Mesendoderm (in vitro differentiated cells): ENCODE measurements at regions not wholly inside any gene's neighbourhood (a gene's known extent, or its start where the extent isn't known, plus 50 kb on each side); places are given as distances from the start of the nearest gene placed in this dataset.

ENCODE experiments used
- DNase-seq: peaks from one replicate; pipeline ENCODE4 v3.0.0; 2013
- H2AK5ac ChIP-seq: 2 replicates; pipeline ENCODE4 v1.6.1; 2013; ENCODE audit warnings: low read length, inconsistent platforms
- H2BK120ac ChIP-seq: 2 replicates; pipeline ENCODE4 v1.6.1; 2013; ENCODE audit warnings: low read depth, mild to moderate bottlenecking, low read length, moderate library complexity, mixed read lengths
- H2BK15ac ChIP-seq: replicated peaks from 2 replicates; pipeline ENCODE4 v1.6.1; 2013; ENCODE audit warnings: low read depth, mild to moderate bottlenecking, moderate library complexity
- H2BK5ac ChIP-seq: 2 replicates; pipeline ENCODE4 v1.6.1; 2013; ENCODE audit warnings: low read length, inconsistent platforms
- H3K18ac ChIP-seq: 2 replicates; pipeline ENCODE4 v1.6.1; 2013; ENCODE audit warnings: mild to moderate bottlenecking, low read length, mixed read lengths
- H3K23ac ChIP-seq: one replicate; pipeline ENCODE4 v1.6.1; 2013; ENCODE audit warnings: low read length
- H3K27ac ChIP-seq: 2 replicates; pipeline ENCODE4 v1.5.1; 2013; ENCODE audit warnings: low read depth, mild to moderate bottlenecking, inconsistent platforms, low read length, moderate library complexity
- H3K27me3 ChIP-seq: 2 replicates; pipeline ENCODE4 v1.6.1; 2013; ENCODE audit warnings: low read length, control low read depth, mild to moderate bottlenecking, inconsistent platforms; ENCODE audit not compliant: insufficient read depth, poor library complexity
- H3K36me3 ChIP-seq: 2 replicates; pipeline ENCODE4 v1.6.1; 2013; ENCODE audit warnings: low read length, inconsistent platforms; ENCODE audit not compliant: control insufficient read depth, insufficient read depth
- H3K4ac ChIP-seq: one replicate; pipeline ENCODE4 v1.6.1; 2013; ENCODE audit warnings: low read depth, mild to moderate bottlenecking, low read length, moderate library complexity
- H3K4me1 ChIP-seq: 2 replicates; pipeline ENCODE4 v1.6.1; 2013; ENCODE audit warnings: low read depth, low read length, inconsistent platforms; ENCODE audit not compliant: control insufficient read depth
- H3K4me2 ChIP-seq: 2 replicates; pipeline ENCODE4 v1.6.1; 2013; ENCODE audit warnings: low read length
- H3K4me3 ChIP-seq: 2 replicates; pipeline ENCODE4 v1.5.1; 2013; ENCODE audit warnings: mild to moderate bottlenecking, low read length
- H3K56ac ChIP-seq: one replicate; pipeline ENCODE4 v1.6.1; 2013; ENCODE audit warnings: low read length
- H3K79me1 ChIP-seq: 2 replicates; pipeline ENCODE4 v1.6.1; 2013; ENCODE audit warnings: low read length, inconsistent platforms
- H3K79me2 ChIP-seq: 2 replicates; pipeline ENCODE4 v1.6.1; 2013; ENCODE audit warnings: mild to moderate bottlenecking, low read length; ENCODE audit not compliant: control insufficient read depth, insufficient read depth
- H3K9ac ChIP-seq: 2 replicates; pipeline ENCODE4 v1.6.1; 2013; ENCODE audit warnings: low read length, inconsistent platforms
- H4K5ac ChIP-seq: one replicate; pipeline ENCODE4 v1.6.1; 2013; ENCODE audit warnings: low read length
- H4K8ac ChIP-seq: one replicate; pipeline ENCODE4 v1.6.1; 2013; ENCODE audit warnings: low read depth, mild to moderate bottlenecking, control low read depth, low read length, moderate library complexity
- WGBS: extraction: QIAGEN DNeasy Blood & Tissue Kit; methylation state at CpG from one replicate; pipeline ENCODE4 v1.1.7; 2013; ENCODE audit warnings: low lambda C conversion rate, missing lambda C conversion rate; ENCODE audit not compliant: insufficient coverage; ENCODE audit errors: extremely low coverage; 5-methylcytosine and 5-hydroxymethylcytosine counted together

DNA sequence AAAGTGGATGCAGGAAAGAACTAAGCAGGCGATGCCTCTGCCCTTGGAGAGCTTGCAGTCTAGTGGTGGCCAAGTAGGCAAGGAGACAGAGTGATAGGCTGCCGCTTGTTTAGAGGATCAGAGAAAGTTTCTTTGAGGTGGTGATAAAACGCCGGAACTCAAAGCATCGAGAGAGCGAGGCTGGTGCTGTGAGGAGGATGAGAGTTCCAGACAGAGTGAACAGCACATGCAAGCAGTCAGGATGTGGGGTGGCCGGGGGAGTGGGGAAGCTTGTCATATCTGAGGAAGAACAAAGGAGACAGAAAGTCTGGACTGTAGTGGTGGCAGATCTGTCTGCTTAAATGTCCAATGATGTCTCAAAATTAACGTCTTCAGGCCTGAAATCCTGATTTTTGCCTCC, 319.7 kb downstream of the SNAPC1 start:
- DNase-seq, result no peak
- Histone ChIP-seq H4K8ac (no peak overlapping the region), H2AK5ac (no peak overlapping the region), H3K4me3 (no peak overlapping the region), H4K5ac (no peak overlapping the region), H3K79me2 (no peaks in the 10 kb centered on the region), H3K4me2 (no peak overlapping the region), H3K23ac (no peak overlapping the region), H2BK120ac (no peak overlapping the region), H3K9ac (no peak overlapping the region), H3K56ac (no peak overlapping the region), H3K79me1 (no peaks in the 10 kb centered on the region), H3K27ac (no peak overlapping the region), H3K36me3 (no peaks in the 10 kb centered on the region), H3K27me3 (no peaks in the 10 kb centered on the region), H2BK5ac (no peak overlapping the region), H3K4me1 (no peaks in the 10 kb centered on the region), H3K18ac (no peak overlapping the region), H3K4ac (no peak overlapping the region), H2BK15ac (no peak overlapping the region)
- WGBS, result no CpG with 5 or more reads among the region's 8 CpGs

GRCh38 chr14:62082779-62083178, 320.6 kb downstream of the SNAPC1 start:
- no peak overlapping the region for H2AK5ac ChIP-seq
- H4K8ac ChIP-seq, result no peak overlapping the region
- H2BK120ac ChIP-seq, result no peak overlapping the region
- no peaks in the 10 kb centered on the region for H3K79me1 ChIP-seq
- H3K9ac ChIP-seq, result no peak overlapping the region
- H3K23ac ChIP-seq, result no peak overlapping the region
- H3K36me3 ChIP-seq, result no peaks in the 10 kb centered on the region
- no peak overlapping the region for H3K56ac ChIP-seq
- no peak overlapping the region for H2BK15ac ChIP-seq
- WGBS, result no CpG with 5 or more reads among the region's 6 CpGs
- H2BK5ac ChIP-seq, result no peak overlapping the region
- no peak overlapping the region for H3K27ac ChIP-seq
- DNase-seq, result no peak
- no peak overlapping the region for H3K4ac ChIP-seq
- H3K18ac ChIP-seq, result no peak overlapping the region
- H3K4me3 ChIP-seq, result no peak overlapping the region
- no peaks in the 10 kb centered on the region for H3K27me3 ChIP-seq
- H3K4me1 ChIP-seq, result no peaks in the 10 kb centered on the region
- H3K4me2 ChIP-seq, result no peak overlapping the region
- H4K5ac ChIP-seq, result no peak overlapping the region
- H3K79me2 ChIP-seq, result no peaks in the 10 kb centered on the region

DNA sequence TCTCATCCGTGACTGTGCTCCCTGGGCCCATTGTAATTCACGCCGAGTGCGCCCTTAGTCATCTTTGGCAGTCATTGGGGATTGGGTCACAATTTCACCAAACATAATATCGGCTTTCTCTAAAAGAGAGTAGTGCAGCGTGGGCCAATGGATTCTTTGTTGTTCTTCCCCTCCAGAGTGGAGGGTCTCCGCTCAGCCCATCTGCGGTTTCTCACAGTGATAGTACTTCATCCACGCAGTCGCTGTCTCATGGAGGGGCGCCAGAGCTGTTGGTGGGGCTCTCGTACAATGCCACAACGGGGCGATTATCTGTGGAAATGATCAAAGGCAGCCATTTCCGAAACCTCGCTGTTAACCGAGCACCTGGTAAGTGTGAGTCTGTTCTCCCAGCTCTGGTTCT, 321.8 kb downstream of the SNAPC1 start:
- WGBS, result no CpG with 5 or more reads among the region's 17 CpGs
- H3K27me3 ChIP-seq, result no peaks in the 10 kb centered on the region

DNA sequence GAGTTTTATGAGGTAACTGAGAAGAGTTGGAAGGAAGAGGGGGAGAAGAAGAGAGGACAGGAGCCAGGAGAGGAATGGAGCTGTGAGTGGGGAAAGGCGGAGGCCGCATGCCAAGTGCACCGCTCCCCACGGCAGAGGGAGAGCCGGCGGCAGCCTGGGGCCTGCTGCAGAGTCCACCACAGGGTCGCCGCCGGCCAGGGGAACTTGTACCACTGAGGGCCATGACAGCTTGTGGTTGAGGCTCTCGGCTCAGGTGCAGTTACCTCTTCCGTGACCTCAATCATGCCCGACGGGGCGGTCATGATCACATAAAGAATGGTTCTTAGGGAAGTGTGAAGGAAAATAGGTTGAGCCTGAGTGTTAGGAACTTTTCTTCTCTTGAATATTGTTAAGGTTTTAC, 325.0 kb downstream of the SNAPC1 start:
- Histone ChIP-seq H2BK120ac (no peak overlapping the region), H4K5ac (no peak overlapping the region), H3K36me3 (no peaks in the 10 kb centered on the region), H3K4me1 (no peaks in the 10 kb centered on the region), H3K4me2 (no peak overlapping the region), H3K4me3 (no peak overlapping the region), H3K27me3 (peaks cover 2% of the 10 kb centered on the region), H3K4ac (no peak overlapping the region), H4K8ac (no peak overlapping the region), H3K23ac (no peak overlapping the region), H3K56ac (no peak overlapping the region), H2BK15ac (no peak overlapping the region), H2AK5ac (no peak overlapping the region), H3K79me2 (no peaks in the 10 kb centered on the region), H3K18ac (no peak overlapping the region), H3K27ac (no peak overlapping the region), H3K79me1 (no peaks in the 10 kb centered on the region), H3K9ac (no peak overlapping the region), H2BK5ac (no peak overlapping the region)
- DNase-seq, result no peak
- WGBS, result no CpG with 5 or more reads among the region's 14 CpGs

More for the DNA sequence above, 321.8 kb downstream of the SNAPC1 start:
- H3K27ac ChIP-seq, result no peak overlapping the region
- no peaks in the 10 kb centered on the region for H3K79me1 ChIP-seq
- H3K4ac ChIP-seq, result no peak overlapping the region
- no peak overlapping the region for H2BK120ac ChIP-seq
- H3K36me3 ChIP-seq, result no peaks in the 10 kb centered on the region
- H2BK5ac ChIP-seq, result no peak overlapping the region
- DNase-seq, result no peak
- H2BK15ac ChIP-seq, result no peak overlapping the region
- no peak overlapping the region for H4K8ac ChIP-seq
- H3K56ac ChIP-seq, result no peak overlapping the region
- no peaks in the 10 kb centered on the region for H3K79me2 ChIP-seq
- H3K4me3 ChIP-seq, result no peak overlapping the region
- no peak overlapping the region for H3K18ac ChIP-seq
- H4K5ac ChIP-seq, result no peak overlapping the region
- no peaks in the 10 kb centered on the region for H3K4me1 ChIP-seq
- no peak overlapping the region for H3K9ac ChIP-seq
- no peak overlapping the region for H3K4me2 ChIP-seq
- H3K23ac ChIP-seq, result no peak overlapping the region
- no peak overlapping the region for H2AK5ac ChIP-seq

DNA sequence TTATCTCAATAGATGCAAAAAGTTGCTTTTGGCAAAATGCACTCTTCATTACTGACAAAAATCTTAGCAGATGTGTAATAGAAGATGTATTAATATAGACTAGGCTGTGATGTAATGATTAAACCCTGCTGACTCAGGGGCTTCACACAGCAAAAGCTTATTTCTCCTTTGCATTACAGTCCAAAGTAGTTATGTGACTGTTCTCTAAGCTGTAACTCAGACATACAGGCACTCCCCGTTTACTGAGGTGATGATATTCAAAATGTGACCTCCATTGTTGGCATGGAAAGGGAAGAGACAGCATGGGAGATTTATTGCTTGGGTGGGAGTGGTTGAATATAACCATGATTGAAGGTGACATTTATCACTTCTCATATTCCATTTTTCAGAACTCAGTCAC, 331.5 kb downstream of the SNAPC1 start:
- H4K5ac ChIP-seq, result no peak overlapping the region
- H3K18ac ChIP-seq, result no peak overlapping the region
- no peak overlapping the region for H3K4ac ChIP-seq
- peaks cover 2% of the 10 kb centered on the region for H3K27me3 ChIP-seq
- no peak overlapping the region for H2BK15ac ChIP-seq
- H3K4me1 ChIP-seq, result no peaks in the 10 kb centered on the region
- no peak overlapping the region for H3K9ac ChIP-seq
- H2BK120ac ChIP-seq, result no peak overlapping the region
- no peaks in the 10 kb centered on the region for H3K79me2 ChIP-seq
- no CpG with 5 or more reads among the region's 1 CpG for WGBS
- no peaks in the 10 kb centered on the region for H3K79me1 ChIP-seq
- no peak overlapping the region for H2AK5ac ChIP-seq
- H3K4me3 ChIP-seq, result no peak overlapping the region
- H2BK5ac ChIP-seq, result no peak overlapping the region
- H3K36me3 ChIP-seq, result no peaks in the 10 kb centered on the region
- H3K4me2 ChIP-seq, result no peak overlapping the region
- DNase-seq, result no peak
- H3K27ac ChIP-seq, result no peak overlapping the region
- H4K8ac ChIP-seq, result no peak overlapping the region
- no peak overlapping the region for H3K23ac ChIP-seq
- H3K56ac ChIP-seq, result no peak overlapping the region

GRCh38 chr14:62097072-62097471, 334.9 kb downstream of the SNAPC1 start:
- no peak overlapping the region for H2BK5ac ChIP-seq
- no peak overlapping the region for H4K5ac ChIP-seq
- H3K23ac ChIP-seq, result no peak overlapping the region
- H2BK15ac ChIP-seq, result no peak overlapping the region
- no peak overlapping the region for H3K56ac ChIP-seq
- no peak overlapping the region for H2BK120ac ChIP-seq
- no peak overlapping the region for H2AK5ac ChIP-seq
- no peak overlapping the region for H3K4ac ChIP-seq
- no peak overlapping the region for H4K8ac ChIP-seq
- no peak overlapping the region for H3K27ac ChIP-seq
- H3K9ac ChIP-seq, result no peak overlapping the region
- no peaks in the 10 kb centered on the region for H3K4me1 ChIP-seq
- no peak overlapping the region for H3K4me3 ChIP-seq
- DNase-seq, result no peak
- H3K79me1 ChIP-seq, result no peaks in the 10 kb centered on the region
- H3K36me3 ChIP-seq, result no peaks in the 10 kb centered on the region
- no peaks in the 10 kb centered on the region for H3K79me2 ChIP-seq
- H3K4me2 ChIP-seq, result no peak overlapping the region
- no peak overlapping the region for H3K18ac ChIP-seq
- no peaks in the 10 kb centered on the region for H3K27me3 ChIP-seq
- no CpG with 5 or more reads among the region's 2 CpGs for WGBS
